HEK293 (cell line): ENCODE measurements at regions not wholly inside any gene's neighbourhood (a gene's known extent, or its start where the extent isn't known, plus 50 kb on each side); places are given as distances from the start of the nearest gene placed in this dataset.

Source experiments
- CTCF ChIA-PET: fragments of 350-600 bp; formaldehyde crosslinking; extraction: SDS; loops from one replicate; lab custom pipeline; 2021; ENCODE audit warnings: antibody characterized with exemption; lab: Yijun Ruan, JAX
- POLR2A ChIA-PET: fragments of 300-600 bp; formaldehyde crosslinking; extraction: SDS; loops from one replicate; lab custom pipeline; 2020; ENCODE audit warnings: antibody characterized with exemption, inconsistent platforms; lab: Yijun Ruan, JAX
- H3K27ac ChIP-seq: fragments of 200-500 bp; sonication (Bioruptor generic); 2 replicates; pipeline ENCODE4 v1.5.1; 2014; ENCODE audit warnings: low read depth, low read length, control low read depth, inconsistent platforms; ENCODE audit errors: extremely low read depth
- H3K36me3 ChIP-seq, 2 experiments: fragments of 200-500 bp in 1 of 2; sonication (Bioruptor generic) in 1 of 2; 1 replicate in 1 of 2; 2 replicates in 1 of 2; pipeline ENCODE4 v1.5.1; 2014 to 2017; ENCODE audit warnings: inconsistent platforms in 2 of 2, low read length in 2 of 2; ENCODE audit not compliant: control insufficient read depth in 2 of 2, insufficient read depth in 1 of 2
- H3K4me1 ChIP-seq: fragments of 200-500 bp; sonication (Bioruptor generic); 2 replicates; pipeline ENCODE4 v1.5.1; 2014; ENCODE audit warnings: mild to moderate bottlenecking, low read length, inconsistent platforms; ENCODE audit not compliant: control insufficient read depth, insufficient read depth
- H3K4me3 ChIP-seq: 2 replicates; pipeline ENCODE4 v1.5.1; 2011; ENCODE audit warnings: low read depth, mild to moderate bottlenecking, control low read depth, low read length, moderate library complexity
- H3K9me3 ChIP-seq: fragments of 200-500 bp; sonication (Bioruptor generic); 2 replicates; pipeline ENCODE4 v1.5.1; 2014; ENCODE audit warnings: low read depth, low read length, inconsistent platforms; ENCODE audit not compliant: control insufficient read depth, insufficient read depth
- FEZF1 ChIP-seq: fragments of 450-650 bp; formaldehyde crosslinking; IDR thresholded peaks from 2 replicates; pipeline ENCODE4 v1.5.1; 2016; ENCODE audit warnings: missing biosample characterization, missing genetic modification characterization
- GLIS1 ChIP-seq: fragments of 450-650 bp; formaldehyde crosslinking; IDR thresholded peaks from 2 replicates; pipeline ENCODE4 v1.5.1; 2016; ENCODE audit warnings: missing biosample characterization, missing genetic modification characterization
- KLF7 ChIP-seq: fragments of 450-650 bp; formaldehyde crosslinking; IDR thresholded peaks from 2 replicates; pipeline ENCODE4 v1.5.1; 2016; ENCODE audit warnings: missing biosample characterization, missing genetic modification characterization, borderline replicate concordance
- MEIS1 ChIP-seq: sonication (generic); formaldehyde crosslinking; IDR thresholded peaks from 2 replicates; pipeline ENCODE4 v1.8.1; 2022; ENCODE audit warnings: missing genetic modification reagents, mild to moderate bottlenecking, borderline replicate concordance
- MZF1 ChIP-seq: fragments of 450-650 bp; formaldehyde crosslinking; IDR thresholded peaks from 2 replicates; pipeline ENCODE4 v1.5.1; 2017; ENCODE audit warnings: missing biosample characterization, missing genetic modification characterization, borderline replicate concordance
- SP3 ChIP-seq: fragments of 450-650 bp; formaldehyde crosslinking; IDR thresholded peaks from 2 replicates; pipeline ENCODE4 v1.5.1; 2016; ENCODE audit warnings: missing biosample characterization, missing genetic modification characterization
- TCF7L2 ChIP-seq: IDR thresholded peaks from 2 replicates; pipeline ENCODE4 v1.6.1; 2011; ENCODE audit warnings: low read depth, mild to moderate bottlenecking, inconsistent platforms, low read length, moderate library complexity, borderline replicate concordance
- ZFP3 ChIP-seq: fragments of 450-650 bp; formaldehyde crosslinking; IDR thresholded peaks from 2 replicates; pipeline ENCODE4 v1.5.1; 2016; ENCODE audit warnings: low read depth, missing biosample characterization, missing genetic modification characterization
- ZNF221 ChIP-seq: fragments of 450-650 bp; formaldehyde crosslinking; IDR thresholded peaks from 2 replicates; pipeline ENCODE4 v1.5.1; 2017; ENCODE audit warnings: missing biosample characterization, missing genetic modification characterization, borderline replicate concordance
- ZNF266 ChIP-seq: fragments of 450-650 bp; formaldehyde crosslinking; IDR thresholded peaks from 2 replicates; pipeline ENCODE4 v1.5.1; 2016; ENCODE audit warnings: missing biosample characterization, missing genetic modification characterization, low read depth
- ZNF311 ChIP-seq: fragments of 450-650 bp; formaldehyde crosslinking; IDR thresholded peaks from 2 replicates; pipeline ENCODE4 v1.5.1; 2017; ENCODE audit warnings: missing biosample characterization, missing genetic modification characterization, borderline replicate concordance
- ZNF394 ChIP-seq: fragments of 450-650 bp; formaldehyde crosslinking; IDR thresholded peaks from 2 replicates; pipeline ENCODE4 v1.5.1; 2016; ENCODE audit warnings: missing biosample characterization, missing genetic modification characterization, mild to moderate bottlenecking, moderate library complexity, borderline replicate concordance
- ZNF501 ChIP-seq: fragments of 450-650 bp; formaldehyde crosslinking; IDR thresholded peaks from 2 replicates; pipeline ENCODE4 v1.5.1; 2016; ENCODE audit warnings: missing biosample characterization, missing genetic modification characterization
- ZNF510 ChIP-seq: fragments of 450-650 bp; formaldehyde crosslinking; IDR thresholded peaks from 2 replicates; pipeline ENCODE4 v1.5.1; 2018; ENCODE audit warnings: mild to moderate bottlenecking, missing genetic modification characterization, missing biosample characterization; ENCODE audit not compliant: insufficient replicate concordance
- ZNF555 ChIP-seq: fragments of 450-650 bp; formaldehyde crosslinking; conservative IDR thresholded peaks from 2 replicates; pipeline ENCODE4 v1.5.1; 2017; ENCODE audit warnings: missing biosample characterization, mild to moderate bottlenecking, missing genetic modification characterization, inconsistent platforms
- ZNF585B ChIP-seq: fragments of 450-650 bp; formaldehyde crosslinking; IDR thresholded peaks from 2 replicates; pipeline ENCODE4 v1.5.1; 2016; ENCODE audit warnings: missing biosample characterization, missing genetic modification characterization
- ZNF610 ChIP-seq: fragments of 450-650 bp; formaldehyde crosslinking; IDR thresholded peaks from 2 replicates; pipeline ENCODE4 v1.5.1; 2016; ENCODE audit warnings: missing biosample characterization, missing genetic modification characterization, borderline replicate concordance
- ZNF660 ChIP-seq: fragments of 450-650 bp; IDR thresholded peaks from 2 replicates; pipeline ENCODE4 v1.5.1; 2018; ENCODE audit warnings: missing biosample characterization, mild to moderate bottlenecking, missing genetic modification characterization
- TF ChIP-seq, protein P1 (sequence below): fragments of 450-650 bp; IDR thresholded peaks from 2 replicates; pipeline ENCODE4 v1.5.1; 2018; ENCODE audit warnings: missing biosample characterization, missing genetic modification characterization
- TF ChIP-seq, protein P2 (sequence below): fragments of 450-650 bp; formaldehyde crosslinking; IDR thresholded peaks from 2 replicates; pipeline ENCODE4 v1.5.1; 2016; ENCODE audit warnings: missing biosample characterization, missing genetic modification characterization, borderline replicate concordance

GRCh38 chr7:42468471-42468870 is 231.5 kb upstream of the GLI3 start:
- no peak for TF ChIP-seq SP3 (tag by site-specific recombination)
- no peak for TF ChIP-seq FEZF1 (tag by site-specific recombination)
- TF ChIP-seq, protein P1, sequence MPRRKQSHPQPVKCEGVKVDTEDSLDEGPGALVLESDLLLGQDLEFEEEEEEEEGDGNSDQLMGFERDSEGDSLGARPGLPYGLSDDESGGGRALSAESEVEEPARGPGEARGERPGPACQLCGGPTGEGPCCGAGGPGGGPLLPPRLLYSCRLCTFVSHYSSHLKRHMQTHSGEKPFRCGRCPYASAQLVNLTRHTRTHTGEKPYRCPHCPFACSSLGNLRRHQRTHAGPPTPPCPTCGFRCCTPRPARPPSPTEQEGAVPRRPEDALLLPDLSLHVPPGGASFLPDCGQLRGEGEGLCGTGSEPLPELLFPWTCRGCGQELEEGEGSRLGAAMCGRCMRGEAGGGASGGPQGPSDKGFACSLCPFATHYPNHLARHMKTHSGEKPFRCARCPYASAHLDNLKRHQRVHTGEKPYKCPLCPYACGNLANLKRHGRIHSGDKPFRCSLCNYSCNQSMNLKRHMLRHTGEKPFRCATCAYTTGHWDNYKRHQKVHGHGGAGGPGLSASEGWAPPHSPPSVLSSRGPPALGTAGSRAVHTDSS (tag by site-specific recombination) = no peak
- TF ChIP-seq MEIS1 (CRISPR knock-in tag) = no peak
- TF ChIP-seq, protein P2, sequence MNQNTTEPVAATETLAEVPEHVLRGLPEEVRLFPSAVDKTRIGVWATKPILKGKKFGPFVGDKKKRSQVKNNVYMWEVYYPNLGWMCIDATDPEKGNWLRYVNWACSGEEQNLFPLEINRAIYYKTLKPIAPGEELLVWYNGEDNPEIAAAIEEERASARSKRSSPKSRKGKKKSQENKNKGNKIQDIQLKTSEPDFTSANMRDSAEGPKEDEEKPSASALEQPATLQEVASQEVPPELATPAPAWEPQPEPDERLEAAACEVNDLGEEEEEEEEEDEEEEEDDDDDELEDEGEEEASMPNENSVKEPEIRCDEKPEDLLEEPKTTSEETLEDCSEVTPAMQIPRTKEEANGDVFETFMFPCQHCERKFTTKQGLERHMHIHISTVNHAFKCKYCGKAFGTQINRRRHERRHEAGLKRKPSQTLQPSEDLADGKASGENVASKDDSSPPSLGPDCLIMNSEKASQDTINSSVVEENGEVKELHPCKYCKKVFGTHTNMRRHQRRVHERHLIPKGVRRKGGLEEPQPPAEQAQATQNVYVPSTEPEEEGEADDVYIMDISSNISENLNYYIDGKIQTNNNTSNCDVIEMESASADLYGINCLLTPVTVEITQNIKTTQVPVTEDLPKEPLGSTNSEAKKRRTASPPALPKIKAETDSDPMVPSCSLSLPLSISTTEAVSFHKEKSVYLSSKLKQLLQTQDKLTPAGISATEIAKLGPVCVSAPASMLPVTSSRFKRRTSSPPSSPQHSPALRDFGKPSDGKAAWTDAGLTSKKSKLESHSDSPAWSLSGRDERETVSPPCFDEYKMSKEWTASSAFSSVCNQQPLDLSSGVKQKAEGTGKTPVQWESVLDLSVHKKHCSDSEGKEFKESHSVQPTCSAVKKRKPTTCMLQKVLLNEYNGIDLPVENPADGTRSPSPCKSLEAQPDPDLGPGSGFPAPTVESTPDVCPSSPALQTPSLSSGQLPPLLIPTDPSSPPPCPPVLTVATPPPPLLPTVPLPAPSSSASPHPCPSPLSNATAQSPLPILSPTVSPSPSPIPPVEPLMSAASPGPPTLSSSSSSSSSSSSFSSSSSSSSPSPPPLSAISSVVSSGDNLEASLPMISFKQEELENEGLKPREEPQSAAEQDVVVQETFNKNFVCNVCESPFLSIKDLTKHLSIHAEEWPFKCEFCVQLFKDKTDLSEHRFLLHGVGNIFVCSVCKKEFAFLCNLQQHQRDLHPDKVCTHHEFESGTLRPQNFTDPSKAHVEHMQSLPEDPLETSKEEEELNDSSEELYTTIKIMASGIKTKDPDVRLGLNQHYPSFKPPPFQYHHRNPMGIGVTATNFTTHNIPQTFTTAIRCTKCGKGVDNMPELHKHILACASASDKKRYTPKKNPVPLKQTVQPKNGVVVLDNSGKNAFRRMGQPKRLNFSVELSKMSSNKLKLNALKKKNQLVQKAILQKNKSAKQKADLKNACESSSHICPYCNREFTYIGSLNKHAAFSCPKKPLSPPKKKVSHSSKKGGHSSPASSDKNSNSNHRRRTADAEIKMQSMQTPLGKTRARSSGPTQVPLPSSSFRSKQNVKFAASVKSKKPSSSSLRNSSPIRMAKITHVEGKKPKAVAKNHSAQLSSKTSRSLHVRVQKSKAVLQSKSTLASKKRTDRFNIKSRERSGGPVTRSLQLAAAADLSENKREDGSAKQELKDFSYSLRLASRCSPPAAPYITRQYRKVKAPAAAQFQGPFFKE (tag by site-specific recombination) = no peak
- no peak for TF ChIP-seq ZNF266
- no peak for TF ChIP-seq ZNF585B (tag by site-specific recombination)
- TF ChIP-seq ZNF311 = no peak
- no peak for TF ChIP-seq MZF1 (tag by site-specific recombination)
- no peak for TF ChIP-seq ZNF555 (tag by site-specific recombination)
- POLR2A ChIA-PET = no interaction called here
- no peaks in the 10 kb centered on the region; the same call in 1 of the 2 replicates for H3K9me3 ChIP-seq
- H3K4me1 ChIP-seq = no peaks in the 10 kb centered on the region
- H3K36me3 ChIP-seq = no peaks in the 10 kb centered on the region
- no peak overlapping the region for H3K4me3 ChIP-seq
- CTCF ChIA-PET = no interaction called here
- no peak overlapping the region for H3K27ac ChIP-seq

GRCh38 chr7:42461537-42461936 is 224.5 kb upstream of the GLI3 start:
- Histone ChIP-seq H3K9me3 (no peaks in the 10 kb centered on the region; the same call in 1 of the 2 replicates), H3K27ac (no peak overlapping the region), H3K4me1 (no peaks in the 10 kb centered on the region; the same call in 1 of the 2 replicates), H3K36me3 (no peaks in the 10 kb centered on the region)
- CTCF ChIA-PET = no interaction called here
- POLR2A ChIA-PET = no interaction called here
- TF ChIP-seq MEIS1 (CRISPR knock-in tag) (no peak), ZNF510 (tag by site-specific recombination) (no peak), TCF7L2 (no peak), GLIS1 (no peak), ZNF394 (no peak), ZNF610 (tag by site-specific recombination) (no peak), ZNF501 (no peak), KLF7 (tag by site-specific recombination) (no peak), ZNF660 (tag by site-specific recombination) (no peak), ZFP3 (tag by site-specific recombination) (no peak), ZNF221 (tag by site-specific recombination) (no peak)
- TF ChIP-seq, protein P1 (tag by site-specific recombination) = no peak
- TF ChIP-seq, all 188 proteins: peak for 0
- no peak overlapping the region for H3K4me3 ChIP-seq
